WERI-Rb-1 (cell line): ENCODE measurements at regions not wholly inside any gene's neighbourhood (a gene's known extent, or its start where the extent isn't known, plus 50 kb on each side); places are given as distances from the start of the nearest gene placed in this dataset.

ENCODE experiments used
- DNase-seq: peaks from one replicate; pipeline ENCODE4 v3.0.0-alpha.2; 2020
- H3K27ac ChIP-seq: fragments of 250-450 bp; sonication (Bioruptor Pico); 2 replicates; pipeline ENCODE4 v1.5.1; 2020; ENCODE audit warnings: mild to moderate bottlenecking, moderate library complexity
- H3K27me3 ChIP-seq: fragments of 250-450 bp; sonication (Bioruptor Pico); 2 replicates; pipeline ENCODE4 v1.5.1; 2021; ENCODE audit warnings: mild to moderate bottlenecking, low read depth, moderate library complexity; ENCODE audit not compliant: insufficient read depth, severe bottlenecking
- H3K36me3 ChIP-seq: fragments of 250-450 bp; sonication (Bioruptor Pico); 2 replicates; pipeline ENCODE4 v1.5.1; 2020; ENCODE audit warnings: mild to moderate bottlenecking, moderate library complexity
- H3K4me3 ChIP-seq: 2 replicates; pipeline ENCODE4 v1.5.1; 2011; ENCODE audit warnings: low read depth, mild to moderate bottlenecking, control low read depth, low read length
- H3K9me3 ChIP-seq: fragments of 250-450 bp; sonication (Bioruptor Pico); 2 replicates; pipeline ENCODE4 v1.5.1; 2021; ENCODE audit warnings: mild to moderate bottlenecking, moderate library complexity; ENCODE audit not compliant: severe bottlenecking
- TF ChIP-seq, protein P1 (sequence below): IDR thresholded peaks from 2 replicates; pipeline ENCODE4 v1.5.1; 2011; ENCODE audit warnings: low read depth, mild to moderate bottlenecking, control low read depth, inconsistent platforms, low read length

DNA sequence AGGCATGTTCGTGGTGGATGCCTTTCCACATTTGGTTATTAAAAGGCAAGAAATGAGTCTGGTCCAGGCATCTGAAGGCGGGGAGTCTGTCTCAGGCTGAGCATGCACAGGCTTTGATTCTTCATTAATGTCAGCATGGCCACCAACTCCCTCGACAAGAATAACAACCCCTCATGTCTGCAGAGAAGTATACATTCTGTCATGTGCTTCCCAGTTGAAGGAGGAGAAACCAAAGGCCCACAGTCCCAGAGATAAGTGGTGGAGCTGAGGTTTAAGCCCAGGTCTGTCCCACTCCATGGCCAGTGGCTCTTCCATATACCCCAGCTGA, 61.6 kb upstream of the LAPTM5 start:
- Histone ChIP-seq H3K27ac (no peak overlapping the region), H3K27me3 (no peaks in the 10 kb centered on the region), H3K4me3 (no peak overlapping the region), H3K9me3 (no peaks in the 10 kb centered on the region), H3K36me3 (no peaks in the 10 kb centered on the region)
- TF ChIP-seq, protein P1, sequence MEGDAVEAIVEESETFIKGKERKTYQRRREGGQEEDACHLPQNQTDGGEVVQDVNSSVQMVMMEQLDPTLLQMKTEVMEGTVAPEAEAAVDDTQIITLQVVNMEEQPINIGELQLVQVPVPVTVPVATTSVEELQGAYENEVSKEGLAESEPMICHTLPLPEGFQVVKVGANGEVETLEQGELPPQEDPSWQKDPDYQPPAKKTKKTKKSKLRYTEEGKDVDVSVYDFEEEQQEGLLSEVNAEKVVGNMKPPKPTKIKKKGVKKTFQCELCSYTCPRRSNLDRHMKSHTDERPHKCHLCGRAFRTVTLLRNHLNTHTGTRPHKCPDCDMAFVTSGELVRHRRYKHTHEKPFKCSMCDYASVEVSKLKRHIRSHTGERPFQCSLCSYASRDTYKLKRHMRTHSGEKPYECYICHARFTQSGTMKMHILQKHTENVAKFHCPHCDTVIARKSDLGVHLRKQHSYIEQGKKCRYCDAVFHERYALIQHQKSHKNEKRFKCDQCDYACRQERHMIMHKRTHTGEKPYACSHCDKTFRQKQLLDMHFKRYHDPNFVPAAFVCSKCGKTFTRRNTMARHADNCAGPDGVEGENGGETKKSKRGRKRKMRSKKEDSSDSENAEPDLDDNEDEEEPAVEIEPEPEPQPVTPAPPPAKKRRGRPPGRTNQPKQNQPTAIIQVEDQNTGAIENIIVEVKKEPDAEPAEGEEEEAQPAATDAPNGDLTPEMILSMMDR: no peak
- no peak for DNase-seq

DNA sequence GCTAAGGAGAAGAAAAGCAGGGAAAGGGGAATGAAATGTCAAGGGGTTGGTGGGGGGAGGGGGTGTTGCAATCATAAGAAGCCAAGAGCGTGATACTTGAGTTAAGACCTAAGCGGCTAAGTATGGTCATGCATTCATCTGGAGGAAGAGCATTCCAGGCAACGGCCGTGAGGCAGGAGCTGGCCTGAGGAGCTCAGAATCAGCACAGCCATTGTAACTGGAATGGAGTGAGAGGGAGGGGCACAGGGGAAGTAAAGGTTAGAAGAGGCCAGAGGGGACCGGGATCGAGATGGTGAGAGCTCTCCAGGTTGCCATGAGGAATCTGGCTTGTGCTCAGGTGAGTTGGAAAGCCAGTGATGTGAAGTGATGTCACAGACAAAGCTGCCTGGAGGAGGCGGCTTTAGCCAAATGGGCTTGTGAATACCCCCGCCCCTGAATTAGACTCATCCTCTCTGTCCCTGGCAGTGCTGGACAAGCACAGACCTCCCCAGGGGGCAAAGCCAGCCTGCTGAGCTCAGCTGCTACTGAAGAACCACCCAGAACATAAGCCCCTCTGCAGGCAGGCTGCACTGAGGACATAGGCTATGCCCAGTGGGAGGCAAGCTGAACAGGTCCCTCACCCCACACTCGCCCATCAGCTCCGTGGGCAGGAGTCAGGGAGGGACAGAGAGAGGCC, 61.1 kb upstream of the LAPTM5 start:
- TF ChIP-seq, protein P1: no peak
- Histone ChIP-seq H3K36me3 (no peaks in the 10 kb centered on the region), H3K9me3 (no peaks in the 10 kb centered on the region), H3K27me3 (no peaks in the 10 kb centered on the region), H3K27ac (no peak overlapping the region), H3K4me3 (no peak overlapping the region)
- peak; percentile 76 for DNase-seq

DNA sequence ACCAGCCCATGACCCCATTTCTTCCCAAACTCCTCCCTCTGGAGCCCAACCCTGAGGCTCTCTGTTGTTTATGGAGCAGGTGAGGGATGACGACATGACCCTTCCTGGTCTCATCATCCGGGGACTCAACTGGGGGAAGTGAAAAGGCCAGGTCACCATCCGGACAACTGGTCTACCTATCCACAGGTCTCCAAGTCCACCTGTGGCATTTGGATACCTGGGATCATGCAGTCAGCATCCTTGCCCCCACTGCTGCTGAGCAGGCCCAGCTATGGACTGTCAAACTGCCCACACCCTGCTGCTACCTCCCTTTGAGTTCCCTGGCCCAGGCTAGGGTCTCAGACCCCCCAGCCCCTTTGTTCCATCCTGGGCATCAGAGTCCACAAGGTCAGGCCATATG, 60.0 kb upstream of the LAPTM5 start:
- TF ChIP-seq, protein P1: no peak
- H3K36me3 ChIP-seq: no peaks in the 10 kb centered on the region
- H3K4me3 ChIP-seq: no peak overlapping the region
- no peak for DNase-seq
- no peaks in the 10 kb centered on the region for H3K27me3 ChIP-seq
- no peaks in the 10 kb centered on the region for H3K9me3 ChIP-seq
- no peak overlapping the region for H3K27ac ChIP-seq

DNA sequence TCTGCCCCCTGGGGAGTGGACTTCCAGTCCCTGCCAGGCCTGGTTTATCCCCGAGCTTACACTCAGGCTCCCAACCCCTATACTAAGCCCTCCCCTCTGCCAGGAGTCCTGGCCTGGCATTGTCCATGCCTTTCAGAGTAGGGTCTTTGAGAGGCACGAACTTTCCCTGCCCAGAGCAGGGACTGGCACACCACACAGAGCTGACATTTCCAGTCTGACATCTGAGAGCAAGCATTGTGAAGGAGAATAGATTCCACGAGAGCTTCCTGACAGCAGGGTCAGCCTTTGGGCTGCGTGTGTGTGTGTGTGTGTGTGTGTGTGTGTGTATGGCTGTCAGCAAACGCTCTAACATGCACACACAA, 59.5 kb upstream of the LAPTM5 start:
- no peaks in the 10 kb centered on the region for H3K27me3 ChIP-seq
- H3K4me3 ChIP-seq: no peak overlapping the region
- DNase-seq: no peak
- H3K9me3 ChIP-seq: no peaks in the 10 kb centered on the region
- H3K36me3 ChIP-seq: no peaks in the 10 kb centered on the region
- peak overlapping the region; percentile 77; the same call in 1 of the 2 replicates for H3K27ac ChIP-seq
- TF ChIP-seq, protein P1: no peak

DNA sequence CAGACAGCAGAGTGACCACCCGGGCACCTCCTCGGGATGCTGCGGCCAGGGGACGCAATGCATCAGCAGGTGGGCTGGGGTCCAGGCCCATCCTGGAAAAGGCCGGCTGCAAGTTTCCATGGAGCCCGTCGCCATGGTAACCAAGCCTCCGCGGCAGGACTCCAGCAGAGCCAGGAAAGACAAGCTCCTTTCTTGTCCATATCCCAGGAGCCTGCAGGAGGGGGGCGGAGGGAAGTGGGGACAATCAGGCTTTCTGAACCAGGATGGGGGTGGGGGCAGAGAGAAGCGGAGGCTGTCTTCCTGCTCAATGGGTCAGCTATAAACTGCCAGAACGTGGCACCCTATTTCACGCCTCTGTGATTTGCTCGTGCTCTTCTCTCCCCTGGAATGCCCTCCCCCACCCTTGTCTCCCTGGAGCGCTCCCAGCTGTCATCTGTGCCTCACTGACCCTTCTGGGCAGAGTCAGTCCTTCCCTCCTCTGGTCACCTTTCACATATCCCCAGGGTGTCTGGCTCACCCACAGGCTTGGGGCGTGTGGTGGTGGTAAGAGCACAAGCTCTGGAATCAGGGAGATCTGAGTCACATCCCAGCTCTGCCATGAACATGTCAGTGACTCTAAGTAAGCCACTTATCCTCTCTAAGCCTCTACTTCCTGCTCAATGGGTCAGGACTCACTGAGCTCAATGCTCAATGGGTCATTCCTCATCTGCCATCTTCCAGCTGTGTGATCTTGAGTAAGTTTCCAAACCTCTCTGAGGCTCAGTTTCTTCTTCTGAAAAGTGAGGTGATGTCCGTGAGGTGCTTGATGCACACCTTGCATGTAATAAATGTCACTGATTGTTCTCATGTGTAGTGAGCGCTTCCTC, 58.9 kb upstream of the LAPTM5 start:
- Histone ChIP-seq H3K36me3 (no peaks in the 10 kb centered on the region), H3K27me3 (no peaks in the 10 kb centered on the region), H3K27ac (peak overlapping the region; percentile 77), H3K9me3 (no peaks in the 10 kb centered on the region), H3K4me3 (peak overlapping the region; percentile 20)
- DNase-seq: peak; percentile 93
- TF ChIP-seq, protein P1: no peak
